ENCODE measurements at regions not wholly inside any gene's neighbourhood (a gene's known extent, or its start where the extent isn't known, plus 50 kb on each side); places are given as distances from the start of the nearest gene placed in this dataset.

DNA sequence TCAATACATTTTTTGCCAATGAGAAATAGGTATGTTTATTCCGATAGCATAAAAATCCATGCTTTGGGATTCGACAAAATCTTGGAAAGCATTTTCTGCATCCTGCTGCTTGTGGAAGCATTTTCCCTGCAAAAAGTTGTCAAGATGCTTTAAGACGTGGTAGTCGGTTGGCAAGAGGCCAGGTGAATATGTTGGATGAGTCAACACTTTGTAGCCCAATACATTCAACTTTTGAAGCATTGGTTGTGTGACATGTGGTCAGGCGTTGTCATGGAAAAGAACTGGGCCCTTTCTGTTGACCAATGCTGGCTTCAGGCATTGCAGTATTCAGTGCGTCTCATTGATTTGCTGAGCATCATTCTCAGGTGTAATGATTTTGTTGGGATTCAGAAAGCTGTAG, 764.5 kb downstream of the TRIB2 start:
- no peak for DNase-seq (ENCODE audit: low spot score)
- no peak for TF ChIP-seq CTCF (IDR thresholded peaks at IDR 0.05; ENCODE audit: extremely low read depth, missing control alignments)

DNA sequence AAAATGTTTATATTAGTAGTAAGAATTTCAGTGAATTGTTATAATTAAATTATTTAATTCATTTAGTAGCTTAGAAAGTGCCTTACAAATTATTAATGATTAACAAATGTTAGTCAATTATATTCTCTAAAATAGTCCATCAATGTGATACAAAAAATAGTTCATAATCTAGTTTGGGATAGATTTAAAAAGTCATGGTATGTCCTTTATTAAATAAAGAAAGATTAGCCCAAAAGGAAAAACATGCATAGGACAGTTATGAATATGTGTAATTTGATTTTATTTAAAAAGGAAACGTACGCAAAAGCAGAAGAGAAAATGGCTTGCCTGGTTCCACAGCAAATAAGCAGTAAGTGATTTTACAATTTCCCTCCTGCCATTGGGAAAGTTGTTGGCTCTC, 768.5 kb downstream of the TRIB2 start:
- no peak for TF ChIP-seq CTCF (IDR thresholded peaks at IDR 0.05; ENCODE audit: extremely low read depth, missing control alignments)
- DNase-seq (ENCODE audit: low spot score): no peak

- DNase-seq (ENCODE audit: low spot score): no peak
- TF ChIP-seq CTCF (IDR thresholded peaks at IDR 0.05; ENCODE audit: extremely low read depth, missing control alignments): no peak
These were observed 772.2 kb downstream of the TRIB2 start for GRCh38 chr2:13488965-13489364.

GRCh38 chr2:13492262-13492661, 775.5 kb downstream of the TRIB2 start:
- DNase-seq (ENCODE audit: low spot score): no peak
- TF ChIP-seq CTCF (IDR thresholded peaks at IDR 0.05; ENCODE audit: extremely low read depth, missing control alignments): no peak

GRCh38 chr2:13495051-13495450, 778.3 kb downstream of the TRIB2 start:
- no peak for TF ChIP-seq CTCF (IDR thresholded peaks at IDR 0.05; ENCODE audit: extremely low read depth, missing control alignments)
- peak; percentile 8 for DNase-seq (ENCODE audit: low spot score)

GRCh38 chr2:13504808-13505207, 788.1 kb downstream of the TRIB2 start:
- DNase-seq (ENCODE audit: low spot score): no peak
- TF ChIP-seq CTCF (IDR thresholded peaks at IDR 0.05; ENCODE audit: extremely low read depth, missing control alignments): no peak

DNA sequence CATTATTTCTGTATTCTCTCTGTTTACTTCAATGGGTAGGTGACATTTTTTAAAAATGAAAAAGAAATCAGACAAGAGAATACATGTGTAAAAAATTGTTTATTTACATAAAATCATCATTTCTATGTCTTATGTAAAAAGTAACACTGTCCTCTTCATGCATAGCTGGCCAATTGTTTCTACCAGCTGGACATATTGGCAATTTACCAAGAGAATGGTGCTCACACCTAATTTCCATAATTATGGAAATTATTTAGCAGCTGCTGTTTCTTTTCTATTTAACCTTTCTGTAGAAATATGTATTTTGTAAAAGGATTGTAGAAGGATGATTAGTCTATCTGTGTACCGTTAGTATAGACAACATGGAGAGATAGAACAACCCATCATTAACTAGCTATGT, 791.9 kb downstream of the TRIB2 start:
- no peak for TF ChIP-seq CTCF (IDR thresholded peaks at IDR 0.05; ENCODE audit: extremely low read depth, missing control alignments)
- DNase-seq (ENCODE audit: low spot score): no peak

Data from GM20000 (cell line).